GM18517 (cell line): ENCODE measurements at regions not wholly inside any gene's neighbourhood (a gene's known extent, or its start where the extent isn't known, plus 50 kb on each side); places are given as distances from the start of the nearest gene placed in this dataset.

Experiments used
- ATAC-seq: cut with Tn5 transposase; IDR thresholded peaks from one replicate; pipeline ENCODE4 v1.9.1; 2021; ENCODE audit warnings: mild to moderate bottlenecking, moderate library complexity; ENCODE audit not compliant: unreplicated experiment

DNA sequence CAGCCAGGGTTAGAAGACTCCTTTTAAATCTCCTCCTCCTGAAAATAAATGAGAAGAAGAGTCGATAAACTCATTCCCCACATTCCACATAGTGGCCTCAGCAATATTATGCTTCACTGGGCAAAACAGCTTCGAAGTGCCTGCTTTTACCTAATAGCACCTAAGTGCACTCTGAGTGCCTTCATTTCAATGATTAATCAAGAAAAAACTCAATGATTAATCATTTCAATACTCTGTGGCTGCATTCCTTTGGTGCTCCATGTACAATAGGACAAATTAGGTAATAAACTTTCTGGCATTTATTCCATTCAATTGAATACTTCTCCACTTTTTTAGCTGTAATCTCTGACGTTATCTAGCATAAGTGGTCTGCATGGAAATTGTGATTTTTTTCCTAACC, 174.6 kb downstream of the CCDC71L start:
- ATAC-seq: no peak

DNA sequence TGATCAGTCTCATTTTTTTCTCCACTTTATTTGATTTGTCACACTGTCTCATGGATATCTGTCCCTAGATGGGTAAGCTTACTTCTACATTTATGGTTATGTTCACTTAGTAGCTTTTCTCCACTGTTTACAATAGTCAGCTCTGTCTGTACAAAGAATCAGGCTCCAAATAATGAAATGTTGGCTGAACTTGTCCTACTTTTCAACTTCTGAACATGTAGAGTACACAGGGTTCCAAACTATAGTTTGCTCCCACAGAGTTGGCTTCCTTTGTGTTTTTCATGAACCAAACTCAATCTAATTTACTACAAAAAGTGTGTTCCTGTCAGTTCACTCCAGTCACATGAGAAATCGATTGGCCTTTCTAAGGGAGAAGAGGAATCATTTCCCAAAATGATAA, 175.0 kb downstream of the CCDC71L start:
- ATAC-seq: no peak

DNA sequence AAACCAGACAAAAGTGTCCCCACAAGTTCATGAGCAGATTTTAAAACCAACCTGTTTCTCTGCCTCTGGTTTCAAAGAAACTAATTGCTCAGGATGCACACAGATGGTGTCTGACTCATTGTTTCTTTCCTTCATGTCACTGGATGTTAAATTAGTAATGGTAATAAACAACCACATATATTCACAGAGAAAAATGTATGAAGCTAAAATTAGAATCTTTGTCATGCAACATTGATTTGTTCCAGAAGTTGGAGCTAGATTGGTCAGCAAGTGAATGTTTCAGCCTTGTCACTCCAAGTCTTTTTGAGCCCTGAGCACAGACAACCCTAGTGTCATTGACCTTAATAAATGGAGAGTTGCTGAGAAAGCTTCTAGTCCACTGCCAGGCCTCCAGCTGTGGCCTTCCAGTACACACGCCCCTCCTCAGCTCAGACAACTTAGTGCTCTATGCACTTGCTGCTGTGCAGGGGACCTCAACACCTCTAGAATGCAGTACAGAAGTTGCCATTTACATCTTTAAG, 175.9 kb downstream of the CCDC71L start:
- ATAC-seq: peak; percentile 44

DNA sequence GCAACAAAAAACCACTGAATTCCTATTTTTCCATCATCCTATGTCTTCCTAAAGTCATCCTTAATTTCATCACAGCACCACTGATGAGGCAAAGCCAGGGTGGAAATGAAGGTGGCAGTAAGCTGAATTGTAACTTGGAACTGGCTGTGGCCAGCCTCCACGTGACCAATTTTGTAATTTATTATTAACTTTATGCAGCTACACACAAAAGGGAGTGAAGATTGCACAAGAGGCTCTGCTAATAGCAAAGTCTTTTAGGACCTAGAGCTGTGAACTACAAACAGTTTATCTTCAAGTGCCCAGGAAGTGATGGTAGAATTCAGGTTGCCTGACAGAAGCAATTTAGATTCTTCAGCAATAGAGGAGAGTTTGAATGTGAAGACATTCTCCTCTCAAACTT, 176.4 kb downstream of the CCDC71L start:
- peak; percentile 27 for ATAC-seq

DNA sequence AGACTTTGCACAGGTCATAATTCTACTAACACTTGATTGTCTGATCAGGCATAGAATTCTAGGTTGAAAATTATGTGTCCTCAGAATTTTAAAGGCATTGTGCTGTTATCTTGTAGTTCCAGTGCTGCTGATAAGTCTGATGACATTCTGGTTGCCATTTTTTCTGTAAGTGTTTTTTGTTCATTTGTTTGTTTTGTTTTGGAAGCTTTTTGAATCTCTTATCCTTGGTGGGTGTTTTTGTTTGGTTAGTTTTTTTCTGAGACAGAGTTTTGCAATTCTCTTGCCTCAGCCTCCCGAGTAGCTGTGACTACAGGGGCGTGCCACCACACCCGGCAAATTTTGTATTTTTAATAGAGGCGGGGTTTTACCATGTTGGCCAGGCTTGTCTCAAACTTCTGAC, 178.9 kb downstream of the CCDC71L start:
- ATAC-seq: no peak

DNA sequence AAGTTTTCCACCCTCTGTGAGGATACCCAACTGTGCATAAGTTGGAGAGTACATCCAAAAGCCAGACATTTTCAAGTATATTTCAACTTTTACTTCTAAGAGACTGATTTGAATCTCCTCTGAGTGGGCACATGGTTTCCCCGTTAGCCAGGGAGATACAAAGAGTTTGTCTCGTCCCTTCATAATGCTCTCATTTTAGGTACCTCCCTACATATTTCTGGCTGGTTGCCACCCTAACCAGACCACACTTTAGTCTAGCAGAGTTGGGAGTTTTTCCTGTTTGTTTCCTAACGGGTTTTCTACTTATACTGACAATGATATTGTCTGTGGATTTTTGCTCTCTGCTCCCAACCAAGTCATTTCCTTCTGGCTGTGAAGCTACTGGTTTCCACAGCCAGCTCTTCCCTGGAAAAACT, 180.3 kb downstream of the CCDC71L start:
- ATAC-seq: no peak

DNA sequence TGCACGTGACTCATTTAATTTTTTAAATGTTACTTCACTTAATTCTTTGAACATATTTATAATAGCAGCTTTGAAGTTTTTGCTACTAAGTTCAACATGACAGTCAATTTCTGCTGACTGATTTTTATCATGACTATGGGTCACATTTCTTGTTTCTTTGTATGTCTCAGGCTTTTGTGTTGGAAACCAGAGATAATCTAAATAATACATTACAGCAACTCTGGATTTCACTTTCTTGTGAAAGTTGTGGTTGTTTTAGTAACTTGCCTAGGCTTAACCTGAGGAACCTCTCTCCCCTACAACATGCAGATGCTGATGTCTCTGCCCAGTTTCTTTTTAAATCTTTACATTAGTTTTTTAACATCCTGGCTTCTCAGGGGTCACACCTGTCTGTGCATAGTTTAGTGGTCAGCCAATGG, 180.8 kb downstream of the CCDC71L start:
- peak; percentile 63 for ATAC-seq

DNA sequence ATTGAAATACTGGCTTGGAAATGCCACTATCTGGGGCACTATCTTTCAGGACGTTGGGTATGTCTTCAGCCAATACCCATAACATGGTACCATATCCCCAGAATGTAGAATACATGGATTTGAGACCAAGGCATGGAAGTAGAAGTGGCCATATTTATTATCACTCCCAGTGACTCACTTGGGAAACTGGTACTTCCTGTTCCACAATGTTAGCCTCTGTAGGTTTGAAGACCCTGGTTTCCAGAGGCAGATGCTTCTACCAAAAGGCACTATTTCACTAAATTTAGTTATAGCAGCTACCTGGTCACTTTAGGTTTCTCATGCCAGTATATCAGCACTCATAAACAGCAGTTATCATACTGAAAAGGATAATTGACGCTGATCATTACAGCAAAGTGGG, 184.2 kb downstream of the CCDC71L start:
- no peak for ATAC-seq

DNA sequence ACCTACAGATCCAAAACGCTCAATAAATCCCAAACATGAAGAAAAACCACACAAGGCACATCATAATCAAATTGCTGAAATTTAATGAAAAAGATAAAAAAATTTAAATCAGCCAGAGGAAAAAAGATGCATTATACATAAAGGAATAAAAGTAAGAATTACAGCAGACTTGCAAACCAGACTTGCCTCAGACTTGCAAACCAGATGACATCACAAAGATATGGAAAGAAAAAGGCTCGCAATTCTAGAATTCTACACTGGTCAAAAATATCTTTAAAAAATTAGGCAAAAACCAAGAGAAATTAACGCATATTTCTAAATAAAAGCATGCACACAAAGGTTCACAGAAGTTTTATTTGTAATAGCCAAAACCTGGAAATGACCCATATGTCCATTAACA, 188.0 kb upstream of the NAMPT start:
- no peak for ATAC-seq

DNA sequence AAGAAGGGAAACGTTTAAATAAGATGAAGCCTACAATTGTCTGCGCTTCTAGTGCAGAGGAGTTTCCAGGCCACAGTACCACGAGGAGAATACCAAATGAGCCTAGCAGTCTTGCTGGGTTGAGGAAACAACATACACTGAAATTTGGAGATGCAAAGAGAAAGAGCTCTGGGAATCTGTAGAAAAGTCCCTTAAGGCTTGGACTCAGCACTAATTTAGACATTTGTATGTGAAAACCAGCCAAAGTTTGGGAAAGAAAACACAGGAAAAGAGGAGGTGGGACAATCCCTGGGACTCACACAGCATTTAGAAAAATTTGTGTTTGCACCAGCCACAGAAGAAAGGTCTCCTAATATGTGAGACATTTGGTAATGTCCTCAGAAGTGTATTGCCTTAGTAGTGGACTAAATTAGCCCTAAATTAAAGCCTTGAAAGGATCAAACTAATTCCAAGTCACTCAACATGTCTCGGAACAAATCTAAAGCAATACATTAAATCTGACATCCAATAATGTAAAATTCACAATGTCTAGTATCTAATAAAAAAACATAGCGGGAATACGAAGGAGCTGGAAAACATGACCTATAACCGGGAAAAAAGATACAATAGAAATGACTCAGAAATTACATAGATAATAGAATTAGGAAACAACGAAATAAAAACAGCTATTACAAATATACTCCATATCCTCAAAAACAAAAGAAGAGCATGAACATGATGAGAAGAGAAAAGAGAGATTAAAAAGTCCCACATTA, 187.1 kb upstream of the NAMPT start:
- no peak for ATAC-seq

DNA sequence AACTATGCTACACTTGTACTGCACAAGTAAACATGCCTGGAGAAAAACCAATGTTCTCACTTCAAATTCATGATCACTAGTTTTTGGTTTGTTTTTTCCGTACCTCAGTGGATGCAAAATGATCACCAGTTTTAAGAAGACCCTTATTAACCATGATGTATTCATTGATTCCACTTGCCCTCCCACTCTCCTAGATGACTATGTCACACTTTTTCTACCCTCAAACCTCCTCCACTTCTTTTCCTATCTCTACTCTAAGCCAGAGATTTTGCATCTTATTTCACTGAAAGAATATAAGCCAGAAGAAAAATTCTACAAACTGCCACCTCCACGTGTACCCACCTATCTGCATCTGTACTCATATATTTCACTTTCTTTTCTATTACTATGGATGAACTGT, 186.2 kb upstream of the NAMPT start:
- ATAC-seq: no peak

DNA sequence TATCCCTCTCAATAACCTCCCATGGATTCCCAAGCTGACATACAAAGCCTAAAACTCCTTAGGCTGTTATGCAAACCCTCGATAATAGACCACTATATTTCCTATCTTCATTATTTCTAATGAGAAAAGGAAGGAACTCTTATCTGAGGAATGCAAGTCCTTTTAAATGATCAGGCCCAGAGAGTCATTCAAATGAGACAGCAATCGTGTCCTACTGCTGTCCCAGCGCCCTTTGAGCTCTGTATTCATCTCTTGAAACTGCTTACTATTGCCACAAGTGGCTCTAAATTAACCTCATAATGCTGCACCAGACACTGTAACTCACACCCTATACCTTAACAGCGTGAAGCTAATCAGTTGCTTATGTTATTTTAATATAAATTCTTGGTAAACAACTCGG, 182.1 kb upstream of the NAMPT start:
- ATAC-seq: no peak

DNA sequence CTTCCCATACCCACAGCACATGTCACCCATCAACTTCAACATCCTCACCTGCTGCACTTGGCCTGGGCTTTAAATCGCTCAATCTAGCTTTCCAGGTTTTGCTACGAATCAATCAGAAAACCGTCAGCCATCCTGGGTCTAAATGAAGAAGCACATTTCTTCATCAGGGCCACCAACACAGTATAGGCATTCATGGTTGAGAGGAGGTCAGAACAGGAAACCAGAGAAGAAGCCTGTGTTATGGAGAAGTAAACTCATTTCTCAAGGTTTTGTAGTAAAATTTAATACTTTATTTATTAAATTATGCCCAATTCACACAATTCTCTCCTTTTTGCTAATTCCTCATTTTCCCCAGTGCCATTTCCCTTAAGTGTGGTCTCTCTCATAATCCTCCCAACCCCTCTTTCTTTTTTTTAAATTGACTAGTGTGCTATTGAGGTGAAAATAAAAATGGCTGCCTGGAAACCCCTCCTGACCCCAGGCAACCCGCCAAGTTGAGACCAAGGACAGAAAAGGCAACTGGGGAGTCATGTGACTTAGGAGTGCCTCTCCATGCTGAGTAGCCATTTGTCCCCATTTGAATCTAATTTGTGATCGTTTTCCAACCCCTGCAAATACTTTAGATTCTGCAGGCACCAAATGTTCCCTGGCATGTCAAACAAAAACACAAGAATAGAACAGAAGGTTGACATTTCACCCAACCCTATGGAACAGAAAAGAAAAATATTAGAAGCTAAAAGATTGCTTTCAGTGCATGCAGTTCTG, 181.1 kb upstream of the NAMPT start:
- no peak for ATAC-seq

DNA sequence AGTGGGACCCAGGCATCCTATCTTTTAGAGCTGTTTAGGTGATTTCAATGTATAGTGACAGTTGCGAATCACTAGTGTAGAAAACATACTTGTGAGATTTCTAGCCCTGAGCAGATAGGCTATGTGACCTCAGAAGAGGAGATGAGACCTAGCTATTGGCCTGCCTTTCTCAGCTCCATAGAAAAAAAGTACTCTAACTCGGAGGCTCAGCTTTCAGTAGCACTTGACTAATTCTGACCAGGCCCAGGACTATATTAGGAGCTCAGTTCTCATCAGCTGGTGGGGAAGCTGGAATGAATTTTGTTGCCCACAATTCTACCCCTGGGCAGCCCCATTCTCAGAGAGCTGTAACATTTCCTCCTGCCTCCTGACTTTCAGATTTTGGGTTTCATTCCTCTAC, 179.9 kb upstream of the NAMPT start:
- ATAC-seq: no peak

DNA sequence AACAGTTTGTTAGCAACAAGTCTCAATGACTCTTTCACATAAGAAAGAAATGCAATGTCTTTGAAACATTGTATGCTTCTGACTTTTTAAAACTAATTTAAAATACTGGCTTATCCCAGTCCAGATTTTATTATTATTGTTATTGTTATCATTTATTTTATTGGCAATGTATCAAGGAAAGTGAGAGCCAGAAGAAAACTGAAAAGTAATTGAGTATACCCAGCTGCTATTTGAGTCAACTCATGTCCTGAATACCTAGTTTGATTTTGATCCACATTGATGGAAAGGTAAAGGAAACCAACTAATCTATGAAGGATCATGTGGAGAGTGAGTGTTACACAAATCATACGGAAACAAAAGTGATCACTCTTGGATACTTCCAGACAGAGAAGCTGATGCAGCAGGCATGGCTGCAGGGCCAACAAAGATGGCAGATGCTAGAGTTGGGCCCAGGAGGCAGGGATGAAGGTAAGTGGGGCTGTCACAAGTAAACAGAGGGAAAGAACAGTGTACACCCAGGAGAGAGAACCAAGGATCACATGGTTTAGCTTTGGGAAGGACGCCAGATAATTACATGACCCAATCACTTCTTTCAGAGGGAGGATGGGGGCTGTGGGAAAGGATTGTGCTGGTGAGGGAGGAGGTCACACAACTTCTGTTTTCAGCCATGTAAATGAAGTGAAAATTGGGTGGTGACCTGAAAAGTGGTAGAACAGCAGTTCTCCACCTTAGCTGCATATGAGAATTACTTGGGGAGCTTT, 179.2 kb upstream of the NAMPT start:
- no peak for ATAC-seq

DNA sequence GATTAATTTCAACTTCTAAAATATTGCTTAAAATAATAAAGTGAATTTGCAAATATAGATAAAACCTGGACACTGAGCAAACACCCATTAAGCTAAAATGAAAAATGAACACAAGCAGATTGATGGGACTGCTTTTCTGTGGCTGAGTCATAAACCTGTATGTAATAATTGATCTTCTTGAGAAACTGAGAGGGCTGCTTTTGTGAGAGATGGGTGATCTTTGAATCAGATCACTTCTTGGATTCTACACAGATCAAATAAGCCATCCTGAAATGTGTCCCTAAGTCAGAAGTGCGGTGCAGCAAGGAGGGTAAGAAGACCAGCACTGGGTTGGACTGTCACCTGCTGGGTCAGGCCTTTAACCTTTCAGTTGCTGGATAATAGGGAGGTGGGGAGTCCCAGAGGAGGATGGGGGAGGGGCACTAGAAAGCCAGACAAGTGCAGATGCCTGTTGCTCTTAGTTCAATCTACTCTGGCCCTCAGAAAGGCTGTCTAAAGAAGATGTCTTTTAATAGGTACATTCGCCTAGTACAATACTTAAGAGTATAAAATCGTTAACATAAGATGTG, 178.2 kb upstream of the NAMPT start:
- no peak for ATAC-seq

DNA sequence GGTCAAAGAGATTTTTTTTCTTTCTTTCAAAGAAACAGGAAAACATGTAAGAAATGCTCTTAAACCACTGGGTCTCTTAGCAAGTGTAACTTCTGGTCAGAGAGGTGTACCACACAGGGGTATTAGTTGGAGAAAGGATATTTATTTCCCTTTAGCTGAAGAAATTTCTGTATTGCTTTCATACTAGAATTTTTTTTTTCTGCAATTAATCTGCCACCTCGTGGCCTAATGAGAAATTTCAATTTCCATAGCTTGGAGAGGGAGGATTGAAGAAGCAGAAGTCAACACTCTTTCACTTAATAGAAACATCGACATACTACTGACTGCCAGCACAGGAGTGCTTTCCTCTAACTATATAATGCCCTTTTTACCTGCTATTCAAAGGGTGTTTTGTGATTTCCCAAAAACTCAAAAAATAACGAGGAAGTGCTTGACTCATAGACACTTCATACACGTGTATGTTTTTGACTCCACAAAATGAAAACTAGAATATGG, 177.6 kb upstream of the NAMPT start:
- ATAC-seq: no peak

DNA sequence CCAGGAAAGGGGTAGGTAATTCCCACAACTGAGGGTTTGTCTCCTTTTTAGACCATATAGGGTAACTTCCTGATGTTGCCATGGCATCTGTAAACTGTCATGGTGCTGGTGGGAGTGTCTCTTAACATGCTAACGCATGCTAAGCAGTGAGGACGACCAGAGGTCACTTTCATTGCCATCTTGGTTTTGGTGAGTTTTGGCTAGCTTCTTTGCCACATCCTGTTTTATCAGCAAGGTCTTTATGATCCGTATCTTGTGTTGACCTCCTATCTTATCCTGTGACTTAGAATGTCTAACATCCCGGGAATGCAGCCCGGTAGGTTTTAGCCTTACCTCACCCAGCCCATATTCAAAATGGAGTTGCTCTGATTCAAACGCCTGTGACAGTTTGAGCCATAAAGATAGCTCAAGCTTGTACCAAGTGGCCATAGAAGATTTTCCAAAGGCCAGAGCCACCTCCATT, 176.0 kb upstream of the NAMPT start:
- no peak for ATAC-seq

DNA sequence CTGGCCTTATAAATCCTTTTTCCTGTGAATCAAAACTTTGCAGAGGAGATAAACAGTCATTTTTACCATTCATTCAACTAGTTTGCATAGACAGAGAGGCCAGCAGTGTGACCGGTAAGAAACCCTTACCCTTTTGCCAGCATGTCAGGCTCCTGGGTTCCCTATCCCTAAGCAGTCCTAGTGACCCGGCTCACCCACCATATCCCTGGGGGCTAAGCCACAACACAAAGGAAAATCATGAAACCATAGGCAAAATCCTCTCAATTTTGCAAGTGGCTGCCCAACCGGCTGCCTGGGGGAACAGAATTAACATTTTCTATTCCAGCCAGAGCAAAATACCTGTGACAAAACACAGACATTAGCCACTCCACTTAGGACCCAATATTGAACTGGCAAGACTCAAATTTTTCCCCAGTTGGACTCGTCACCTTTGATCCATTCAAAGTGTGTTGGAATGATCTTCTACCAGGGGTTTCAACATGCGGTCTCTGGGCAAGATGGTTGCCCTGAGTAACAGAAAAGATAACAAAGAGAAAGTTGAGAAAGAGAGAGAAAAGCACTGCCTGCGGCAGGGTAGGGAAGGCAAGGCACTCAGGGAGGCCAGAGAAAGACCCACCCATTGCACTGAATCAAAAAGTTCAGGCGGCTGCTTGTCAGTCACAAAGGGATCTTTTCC, 174.8 kb upstream of the NAMPT start:
- no peak for ATAC-seq

DNA sequence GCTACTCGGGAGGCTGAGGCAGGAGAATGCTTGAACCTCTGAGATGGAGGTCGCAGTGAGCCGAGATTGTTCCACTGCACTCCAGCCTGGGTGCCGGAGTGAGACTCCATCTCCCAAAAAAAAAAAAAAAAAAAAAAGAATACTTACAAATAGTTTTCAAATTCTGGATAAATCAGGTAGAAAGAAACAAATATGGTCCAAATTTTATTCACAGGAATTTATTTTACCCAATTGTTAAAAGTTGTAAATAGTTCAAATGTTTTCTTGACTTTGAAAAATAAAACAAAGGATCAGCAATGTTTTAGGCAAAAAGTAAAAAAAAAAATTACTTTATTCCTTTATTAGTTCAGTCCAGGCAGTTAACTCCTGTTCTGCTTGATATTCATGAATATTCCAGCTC, 172.9 kb upstream of the NAMPT start:
- no peak for ATAC-seq
